ENCODE measurements at regions not wholly inside any gene's neighbourhood (a gene's known extent, or its start where the extent isn't known, plus 50 kb on each side); places are given as distances from the start of the nearest gene placed in this dataset.

DNA sequence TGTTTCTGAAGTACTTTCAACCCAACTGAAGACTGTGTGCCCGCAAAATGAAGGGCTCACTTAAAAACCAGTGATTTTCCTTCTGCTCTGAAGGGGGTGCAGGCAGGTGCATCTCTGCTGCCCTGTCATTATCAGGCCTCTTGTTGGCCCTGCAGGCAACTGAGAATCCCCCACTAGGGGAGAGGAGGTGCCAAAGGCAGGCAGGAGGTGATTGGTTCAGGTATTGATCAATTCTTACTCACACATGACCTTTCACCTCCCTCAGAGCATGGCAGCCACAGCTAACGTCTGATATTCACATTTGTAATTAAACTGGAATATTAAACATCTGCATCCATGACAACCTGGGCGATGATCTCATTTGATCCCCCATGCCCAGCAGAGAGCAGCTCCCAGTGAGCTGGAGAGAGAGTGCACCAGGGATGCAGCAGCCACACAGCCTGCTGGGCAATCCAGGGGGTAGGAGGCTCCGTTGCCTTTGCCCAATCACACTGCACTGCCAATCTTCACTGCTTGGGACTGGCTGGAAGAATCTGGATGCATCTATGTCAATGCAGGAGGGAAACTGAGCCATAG lies 267.9 kb upstream of the TSHZ3 start:
- no peak for TF ChIP-seq POLR2A (IDR thresholded peaks at IDR 0.05; ENCODE audit: low read length)
- no peak for TF ChIP-seq GATA1 (IDR thresholded peaks at IDR 0.05; ENCODE audit: low read depth, low read length)
